ENCODE measurements at regions not wholly inside any gene's neighbourhood (a gene's known extent, or its start where the extent isn't known, plus 50 kb on each side); places are given as distances from the start of the nearest gene placed in this dataset.

- in situ Hi-C loops (cut with MboI) = loop anchor here (25.0 kb wide), 1 partner anchor 1530 kb away; no protein-coding TSS in a partner anchor
- H3K4me1 ChIP-seq (ENCODE audit: control insufficient read depth, insufficient read depth, low read length) = no peaks in the 10 kb centered on the region
- CTCF ChIA-PET = interaction anchor here (0.6 to 2.8 kb wide), 3 partner anchors 11 to 396 kb away, joined by 3 to 9 read pairs (median 4); no protein-coding TSS in a partner anchor
Observed at GRCh38 chr21:31592516-31592915, 67.0 kb upstream of the SOD1 start.

GRCh38 chr21:31589820-31590219, 69.7 kb upstream of the SOD1 start:
- ATAC-seq (no peak), DNase-seq (ENCODE audit: low read depth, low spot score) (no peak), FAIRE-seq (no peak)
- POLR2A ChIA-PET = no interaction called here
- Histone ChIP-seq H3K4me1 (ENCODE audit: control insufficient read depth, insufficient read depth, low read length) (no peaks in the 10 kb centered on the region), H3K36me3 (ENCODE audit: control insufficient read depth in 2 of 2, insufficient read depth in 2 of 2, low read length in 1 of 2) (no peaks in the 10 kb centered on the region), H3K27ac (ENCODE audit: control insufficient read depth, insufficient read depth) (no peak overlapping the region), H2AFZ (ENCODE audit: control insufficient read depth, low read depth, low read length) (no peak overlapping the region), H3K79me2 (ENCODE audit: control insufficient read depth, insufficient read depth, low read length) (no peaks in the 10 kb centered on the region), H3K27me3 (replicated peaks in 1 of 2; ENCODE audit: control insufficient read depth in 2 of 2, insufficient read depth in 2 of 2, low read length in 1 of 2) (no peaks in the 10 kb centered on the region), H4K20me1 (ENCODE audit: control insufficient read depth, insufficient read depth) (no peaks in the 10 kb centered on the region), H3K9me3 (replicated peaks; ENCODE audit: control insufficient read depth, insufficient read depth, low read length) (no peaks in the 10 kb centered on the region), H3K4me2 (ENCODE audit: control insufficient read depth, insufficient read depth) (no peak overlapping the region), H3K9ac (ENCODE audit: control insufficient read depth, insufficient read depth, low read length) (no peak overlapping the region), H3K4me3 (no peak overlapping the region)
- in situ Hi-C loops (cut with MboI) = loop anchor here (25.0 kb wide), 1 partner anchor 1528 kb away; no protein-coding TSS in a partner anchor
- RAD21 ChIA-PET (ENCODE audit: unreplicated experiment) = no interaction called here
- no TSS peak for BruUV-seq (replicated peaks)
- CTCF ChIA-PET = interaction anchor here (1.0 kb wide), 1 partner anchor 9 kb away, joined by 3 read pairs; no protein-coding TSS in a partner anchor
- 71% methylated on average over 3 of the region's 3 CpGs for WGBS (ENCODE audit: insufficient coverage, insufficient replicate concordance, low lambda C conversion rate, missing lambda C conversion rate)
- intact Hi-C loops (cut with micrococcal nuclease; ENCODE audit: unreplicated experiment) = no loop called here
- SMC1A ChIA-PET (ENCODE audit: uncharacterized antibody, unreplicated experiment) = no interaction called here
- no peak for TF ChIP-seq RAD21 (IDR thresholded peaks at IDR 0.05; ENCODE audit: insufficient read depth, low read depth, low read length)
- no peak for TF ChIP-seq SREBF2 (IDR thresholded peaks at IDR 0.05; ENCODE audit: low read length)
- TF ChIP-seq POLR2AphosphoS5 (IDR thresholded peaks at IDR 0.05; ENCODE audit: low read length) = no peak
- TF ChIP-seq SUZ12 (IDR thresholded peaks at IDR 0.05; ENCODE audit: unreplicated experiment) = no peak
- no peak for TF ChIP-seq CHD4 (IDR thresholded peaks at IDR 0.05)
- TF ChIP-seq PBX3 (IDR thresholded peaks at IDR 0.05; ENCODE audit: insufficient replicate concordance, low read depth, low read length) = no peak
- no peak for TF ChIP-seq BRCA1 (IDR thresholded peaks at IDR 0.05; ENCODE audit: low read depth, low read length)
- no peak for TF ChIP-seq BMI1 (IDR thresholded peaks at IDR 0.05; ENCODE audit: borderline replicate concordance)
- no peak for TF ChIP-seq ATF2 (IDR thresholded peaks at IDR 0.05; ENCODE audit: low read length)
- no peak for TF ChIP-seq ZSCAN29 (IDR thresholded peaks at IDR 0.05)

More at GRCh38 chr21:31592516-31592915, 67.0 kb upstream of the SOD1 start:
- Histone ChIP-seq H2AFZ (ENCODE audit: control insufficient read depth, low read depth, low read length) (no peak overlapping the region), H3K27ac (ENCODE audit: control insufficient read depth, insufficient read depth) (no peak overlapping the region), H4K20me1 (ENCODE audit: control insufficient read depth, insufficient read depth) (no peaks in the 10 kb centered on the region), H3K9me3 (replicated peaks; ENCODE audit: control insufficient read depth, insufficient read depth, low read length) (no peaks in the 10 kb centered on the region), H3K36me3 (ENCODE audit: control insufficient read depth in 2 of 2, insufficient read depth in 2 of 2, low read length in 1 of 2) (no peaks in the 10 kb centered on the region), H3K4me2 (ENCODE audit: control insufficient read depth, insufficient read depth) (no peak overlapping the region), H3K27me3 (replicated peaks in 1 of 2; ENCODE audit: control insufficient read depth in 2 of 2, insufficient read depth in 2 of 2, low read length in 1 of 2) (no peaks in the 10 kb centered on the region), H3K4me3 (no peak overlapping the region), H3K79me2 (ENCODE audit: control insufficient read depth, insufficient read depth, low read length) (no peaks in the 10 kb centered on the region), H3K9ac (ENCODE audit: control insufficient read depth, insufficient read depth, low read length) (no peak overlapping the region)
- ChIA-PET SMC1A (ENCODE audit: uncharacterized antibody, unreplicated experiment) (no interaction called here), POLR2A (no interaction called here), RAD21 (ENCODE audit: unreplicated experiment) (no interaction called here)
- WGBS (ENCODE audit: insufficient coverage, insufficient replicate concordance, low lambda C conversion rate, missing lambda C conversion rate) = 47% methylated on average over 3 of the region's 3 CpGs
- TF ChIP-seq NKRF (conservative IDR thresholded peaks at IDR 0.05) = no peak
- TF ChIP-seq SMC3 (IDR thresholded peaks at IDR 0.05; ENCODE audit: borderline replicate concordance, low read length) = no peak
- TF ChIP-seq ZNF274 (IDR thresholded peaks at IDR 0.05; ENCODE audit: insufficient read depth, insufficient read length) = no peak
- no peak for ATAC-seq
- no peak for FAIRE-seq
- DNase-seq (ENCODE audit: low read depth, low spot score) = no peak
- intact Hi-C loops (cut with micrococcal nuclease; ENCODE audit: unreplicated experiment) = no loop called here
- BruUV-seq (replicated peaks) = no TSS peak
